ENCODE measurements at regions not wholly inside any gene's neighbourhood (a gene's known extent, or its start where the extent isn't known, plus 50 kb on each side); places are given as distances from the start of the nearest gene placed in this dataset.
A peak's percentile ranks its signal among the peaks of the same experiment; 100 is the strongest.
"Not testable (repeated sequence)": the region's sequence is repeated elsewhere in the genome, so short reads cannot be mapped to it uniquely, and the experiment has no call there.

DNA sequence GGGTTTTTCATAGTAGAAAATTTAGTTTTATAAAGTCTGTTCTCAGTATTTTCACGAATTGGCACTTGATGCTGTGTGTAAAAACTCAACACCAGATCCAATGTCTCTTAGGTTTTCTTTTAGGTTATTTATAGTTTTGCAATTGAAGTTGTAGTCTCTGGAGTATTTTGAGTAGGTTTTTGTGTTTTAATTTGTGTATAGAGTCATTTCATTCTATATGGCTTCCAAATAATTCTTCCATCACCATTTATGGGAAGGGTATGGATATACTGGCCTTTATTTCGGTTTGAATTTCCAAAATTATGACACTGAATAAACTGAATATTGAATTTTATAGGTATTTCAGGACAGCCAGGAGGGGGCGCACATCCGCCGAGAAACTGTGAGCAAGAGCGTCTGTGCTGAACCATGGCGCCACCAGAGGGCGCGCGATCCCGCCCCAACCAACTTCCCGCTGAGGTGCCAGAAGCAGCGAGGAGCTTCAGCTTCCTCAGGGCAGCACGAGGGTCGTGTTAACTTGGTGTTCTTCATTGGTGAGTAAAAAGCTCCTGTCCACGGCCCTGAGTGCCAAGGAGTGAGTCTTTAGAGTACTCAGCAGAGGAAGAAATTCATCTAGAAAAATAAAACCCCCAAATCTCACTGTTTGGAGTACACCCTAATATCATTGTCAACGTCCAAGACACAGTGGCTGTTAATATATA is 207.5 kb downstream of the LMLN start (continued):
- TF ChIP-seq, protein P1, sequence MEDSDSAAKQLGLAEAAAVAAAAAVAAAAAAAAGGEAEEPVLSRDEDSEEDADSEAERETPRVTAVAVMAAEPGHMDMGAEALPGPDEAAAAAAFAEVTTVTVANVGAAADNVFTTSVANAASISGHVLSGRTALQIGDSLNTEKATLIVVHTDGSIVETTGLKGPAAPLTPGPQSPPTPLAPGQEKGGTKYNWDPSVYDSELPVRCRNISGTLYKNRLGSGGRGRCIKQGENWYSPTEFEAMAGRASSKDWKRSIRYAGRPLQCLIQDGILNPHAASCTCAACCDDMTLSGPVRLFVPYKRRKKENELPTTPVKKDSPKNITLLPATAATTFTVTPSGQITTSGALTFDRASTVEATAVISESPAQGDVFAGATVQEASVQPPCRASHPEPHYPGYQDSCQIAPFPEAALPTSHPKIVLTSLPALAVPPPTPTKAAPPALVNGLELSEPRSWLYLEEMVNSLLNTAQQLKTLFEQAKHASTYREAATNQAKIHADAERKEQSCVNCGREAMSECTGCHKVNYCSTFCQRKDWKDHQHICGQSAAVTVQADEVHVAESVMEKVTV (CRISPR knock-in tag; IDR thresholded peaks at IDR 0.05) = 0 out of 2 replicates have a peak, but pooled peaks have one; percentile 50
- TF ChIP-seq, protein P2, sequence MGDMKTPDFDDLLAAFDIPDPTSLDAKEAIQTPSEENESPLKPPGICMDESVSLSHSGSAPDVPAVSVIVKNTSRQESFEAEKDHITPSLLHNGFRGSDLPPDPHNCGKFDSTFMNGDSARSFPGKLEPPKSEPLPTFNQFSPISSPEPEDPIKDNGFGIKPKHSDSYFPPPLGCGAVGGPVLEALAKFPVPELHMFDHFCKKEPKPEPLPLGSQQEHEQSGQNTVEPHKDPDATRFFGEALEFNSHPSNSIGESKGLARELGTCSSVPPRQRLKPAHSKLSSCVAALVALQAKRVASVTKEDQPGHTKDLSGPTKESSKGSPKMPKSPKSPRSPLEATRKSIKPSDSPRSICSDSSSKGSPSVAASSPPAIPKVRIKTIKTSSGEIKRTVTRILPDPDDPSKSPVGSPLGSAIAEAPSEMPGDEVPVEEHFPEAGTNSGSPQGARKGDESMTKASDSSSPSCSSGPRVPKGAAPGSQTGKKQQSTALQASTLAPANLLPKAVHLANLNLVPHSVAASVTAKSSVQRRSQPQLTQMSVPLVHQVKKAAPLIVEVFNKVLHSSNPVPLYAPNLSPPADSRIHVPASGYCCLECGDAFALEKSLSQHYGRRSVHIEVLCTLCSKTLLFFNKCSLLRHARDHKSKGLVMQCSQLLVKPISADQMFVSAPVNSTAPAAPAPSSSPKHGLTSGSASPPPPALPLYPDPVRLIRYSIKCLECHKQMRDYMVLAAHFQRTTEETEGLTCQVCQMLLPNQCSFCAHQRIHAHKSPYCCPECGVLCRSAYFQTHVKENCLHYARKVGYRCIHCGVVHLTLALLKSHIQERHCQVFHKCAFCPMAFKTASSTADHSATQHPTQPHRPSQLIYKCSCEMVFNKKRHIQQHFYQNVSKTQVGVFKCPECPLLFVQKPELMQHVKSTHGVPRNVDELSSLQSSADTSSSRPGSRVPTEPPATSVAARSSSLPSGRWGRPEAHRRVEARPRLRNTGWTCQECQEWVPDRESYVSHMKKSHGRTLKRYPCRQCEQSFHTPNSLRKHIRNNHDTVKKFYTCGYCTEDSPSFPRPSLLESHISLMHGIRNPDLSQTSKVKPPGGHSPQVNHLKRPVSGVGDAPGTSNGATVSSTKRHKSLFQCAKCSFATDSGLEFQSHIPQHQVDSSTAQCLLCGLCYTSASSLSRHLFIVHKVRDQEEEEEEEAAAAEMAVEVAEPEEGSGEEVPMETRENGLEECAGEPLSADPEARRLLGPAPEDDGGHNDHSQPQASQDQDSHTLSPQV (IDR thresholded peaks at IDR 0.05) = peak; percentile 81
- TF ChIP-seq, protein P3, sequence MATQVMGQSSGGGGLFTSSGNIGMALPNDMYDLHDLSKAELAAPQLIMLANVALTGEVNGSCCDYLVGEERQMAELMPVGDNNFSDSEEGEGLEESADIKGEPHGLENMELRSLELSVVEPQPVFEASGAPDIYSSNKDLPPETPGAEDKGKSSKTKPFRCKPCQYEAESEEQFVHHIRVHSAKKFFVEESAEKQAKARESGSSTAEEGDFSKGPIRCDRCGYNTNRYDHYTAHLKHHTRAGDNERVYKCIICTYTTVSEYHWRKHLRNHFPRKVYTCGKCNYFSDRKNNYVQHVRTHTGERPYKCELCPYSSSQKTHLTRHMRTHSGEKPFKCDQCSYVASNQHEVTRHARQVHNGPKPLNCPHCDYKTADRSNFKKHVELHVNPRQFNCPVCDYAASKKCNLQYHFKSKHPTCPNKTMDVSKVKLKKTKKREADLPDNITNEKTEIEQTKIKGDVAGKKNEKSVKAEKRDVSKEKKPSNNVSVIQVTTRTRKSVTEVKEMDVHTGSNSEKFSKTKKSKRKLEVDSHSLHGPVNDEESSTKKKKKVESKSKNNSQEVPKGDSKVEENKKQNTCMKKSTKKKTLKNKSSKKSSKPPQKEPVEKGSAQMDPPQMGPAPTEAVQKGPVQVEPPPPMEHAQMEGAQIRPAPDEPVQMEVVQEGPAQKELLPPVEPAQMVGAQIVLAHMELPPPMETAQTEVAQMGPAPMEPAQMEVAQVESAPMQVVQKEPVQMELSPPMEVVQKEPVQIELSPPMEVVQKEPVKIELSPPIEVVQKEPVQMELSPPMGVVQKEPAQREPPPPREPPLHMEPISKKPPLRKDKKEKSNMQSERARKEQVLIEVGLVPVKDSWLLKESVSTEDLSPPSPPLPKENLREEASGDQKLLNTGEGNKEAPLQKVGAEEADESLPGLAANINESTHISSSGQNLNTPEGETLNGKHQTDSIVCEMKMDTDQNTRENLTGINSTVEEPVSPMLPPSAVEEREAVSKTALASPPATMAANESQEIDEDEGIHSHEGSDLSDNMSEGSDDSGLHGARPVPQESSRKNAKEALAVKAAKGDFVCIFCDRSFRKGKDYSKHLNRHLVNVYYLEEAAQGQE (IDR thresholded peaks at IDR 0.05; ENCODE audit: borderline replicate concordance) = peak; percentile 69; the same call in 1 of the 2 replicates
- TF ChIP-seq, protein P3 (CRISPR knock-in tag; IDR thresholded peaks at IDR 0.05; ENCODE audit: low read depth) = not testable (repeated sequence)
- TF ChIP-seq, protein P4, sequence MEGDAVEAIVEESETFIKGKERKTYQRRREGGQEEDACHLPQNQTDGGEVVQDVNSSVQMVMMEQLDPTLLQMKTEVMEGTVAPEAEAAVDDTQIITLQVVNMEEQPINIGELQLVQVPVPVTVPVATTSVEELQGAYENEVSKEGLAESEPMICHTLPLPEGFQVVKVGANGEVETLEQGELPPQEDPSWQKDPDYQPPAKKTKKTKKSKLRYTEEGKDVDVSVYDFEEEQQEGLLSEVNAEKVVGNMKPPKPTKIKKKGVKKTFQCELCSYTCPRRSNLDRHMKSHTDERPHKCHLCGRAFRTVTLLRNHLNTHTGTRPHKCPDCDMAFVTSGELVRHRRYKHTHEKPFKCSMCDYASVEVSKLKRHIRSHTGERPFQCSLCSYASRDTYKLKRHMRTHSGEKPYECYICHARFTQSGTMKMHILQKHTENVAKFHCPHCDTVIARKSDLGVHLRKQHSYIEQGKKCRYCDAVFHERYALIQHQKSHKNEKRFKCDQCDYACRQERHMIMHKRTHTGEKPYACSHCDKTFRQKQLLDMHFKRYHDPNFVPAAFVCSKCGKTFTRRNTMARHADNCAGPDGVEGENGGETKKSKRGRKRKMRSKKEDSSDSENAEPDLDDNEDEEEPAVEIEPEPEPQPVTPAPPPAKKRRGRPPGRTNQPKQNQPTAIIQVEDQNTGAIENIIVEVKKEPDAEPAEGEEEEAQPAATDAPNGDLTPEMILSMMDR (IDR thresholded peaks at IDR 0.05 in 2 of 3, conservative IDR thresholded peaks at IDR 0.05 in 1 of 3; ENCODE audit: insufficient read depth in 2 of 3, low read depth in 1 of 3, low read length in 3 of 3) = peak; percentile 47 to 71 (median 65)
- TF ChIP-seq SMC3 (conservative IDR thresholded peaks at IDR 0.05; ENCODE audit: insufficient read depth, low read depth, low read length) = peak; percentile 60; the same call in 1 of the 2 replicates

Measured in K562 (cell line).